ENCODE measurements at regions not wholly inside any gene's neighbourhood (a gene's known extent, or its start where the extent isn't known, plus 50 kb on each side); places are given as distances from the start of the nearest gene placed in this dataset.

- Histone ChIP-seq H3K27ac (ENCODE audit: low read length) (no peak overlapping the region), H2AFZ (ENCODE audit: low read depth, low read length) (no peak overlapping the region), H3K4me2 (ENCODE audit: insufficient read depth, low read length) (no peak overlapping the region), H3K27me3 (ENCODE audit: insufficient read depth, low read length, poor library complexity) (peaks cover 4% of the 10 kb centered on the region), H3K4me1 (ENCODE audit: insufficient read depth, low read length) (no peaks in the 10 kb centered on the region), H3K9me3 (ENCODE audit: insufficient read depth, low read length, severe bottlenecking) (peaks cover 4% of the 10 kb centered on the region), H3K36me3 (ENCODE audit: insufficient read depth, low read length) (no peaks in the 10 kb centered on the region), H4K20me1 (ENCODE audit: insufficient read depth, low read length) (no peaks in the 10 kb centered on the region), H3K4me3 (ENCODE audit: low read depth in 1 of 2, low read length in 2 of 2) (no peak overlapping the region), H3K9ac (ENCODE audit: low read depth, low read length) (no peak overlapping the region), H3K79me2 (ENCODE audit: insufficient read depth, low read length) (no peaks in the 10 kb centered on the region)
- no peak for TF ChIP-seq CTCF (IDR thresholded peaks at IDR 0.05; ENCODE audit: borderline replicate concordance, extremely low read depth, low read length, poor library complexity, severe bottlenecking)
- no peak for TF ChIP-seq EZH2 (IDR thresholded peaks at IDR 0.05; ENCODE audit: borderline replicate concordance, low read depth, low read length, severe bottlenecking)
- ATAC-seq (ENCODE audit: insufficient read depth, low read depth), result no peak
- no peak for DNase-seq
Observed at GRCh38 chr11:69402251-69402887, 79.1 kb upstream of the LINC01488 start.

- no peaks in the 10 kb centered on the region for H3K4me1 ChIP-seq (ENCODE audit: insufficient read depth, low read length)
- DNase-seq (no peak), ATAC-seq (ENCODE audit: insufficient read depth, low read depth) (no peak)
- H2AFZ ChIP-seq (ENCODE audit: low read depth, low read length), result no peak overlapping the region
- no peak overlapping the region for H3K9ac ChIP-seq (ENCODE audit: low read depth, low read length)
- no peaks in the 10 kb centered on the region for H3K79me2 ChIP-seq (ENCODE audit: insufficient read depth, low read length)
- TF ChIP-seq EZH2 (IDR thresholded peaks at IDR 0.05; ENCODE audit: borderline replicate concordance, low read depth, low read length, severe bottlenecking), result no peak
- TF ChIP-seq CTCF (IDR thresholded peaks at IDR 0.05; ENCODE audit: borderline replicate concordance, extremely low read depth, low read length, poor library complexity, severe bottlenecking), result no peak
- H3K36me3 ChIP-seq (ENCODE audit: insufficient read depth, low read length), result no peaks in the 10 kb centered on the region
- H3K27me3 ChIP-seq (ENCODE audit: insufficient read depth, low read length, poor library complexity), result peaks cover 8% of the 10 kb centered on the region
- no peak overlapping the region for H3K27ac ChIP-seq (ENCODE audit: low read length)
- no peaks in the 10 kb centered on the region for H4K20me1 ChIP-seq (ENCODE audit: insufficient read depth, low read length)
- no peak overlapping the region for H3K4me3 ChIP-seq (ENCODE audit: low read depth in 1 of 2, low read length in 2 of 2)
- no peak overlapping the region for H3K4me2 ChIP-seq (ENCODE audit: insufficient read depth, low read length)
- peaks cover 4% of the 10 kb centered on the region for H3K9me3 ChIP-seq (ENCODE audit: insufficient read depth, low read length, severe bottlenecking)
Observed at GRCh38 chr11:69403556-69404215, 77.8 kb upstream of the LINC01488 start.

DNA sequence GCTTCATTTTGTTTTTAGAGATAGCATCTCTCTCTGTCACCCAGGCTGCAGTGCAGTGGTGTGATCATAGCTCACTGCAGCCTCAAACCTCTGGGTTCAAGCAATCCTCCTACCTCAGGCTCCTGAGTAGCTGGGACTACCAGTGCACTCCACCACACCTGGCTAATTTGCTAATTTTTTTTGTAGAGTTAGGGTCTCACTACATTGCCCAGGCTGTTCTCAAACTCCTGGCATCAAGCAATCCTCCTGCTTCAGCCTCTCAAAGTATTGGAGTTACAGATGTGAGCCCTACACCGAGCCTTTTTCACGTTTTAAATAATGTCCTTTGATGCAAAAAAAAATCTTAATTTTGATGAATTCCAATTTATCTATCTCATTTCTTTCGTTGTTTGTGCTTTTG, 75.4 kb upstream of the LINC01488 start:
- Histone ChIP-seq H3K79me2 (ENCODE audit: insufficient read depth, low read length) (no peaks in the 10 kb centered on the region), H3K4me2 (ENCODE audit: insufficient read depth, low read length) (no peak overlapping the region), H3K27ac (ENCODE audit: low read length) (no peak overlapping the region), H2AFZ (ENCODE audit: low read depth, low read length) (no peak overlapping the region), H3K4me3 (ENCODE audit: low read depth in 1 of 2, low read length in 2 of 2) (no peak overlapping the region), H4K20me1 (ENCODE audit: insufficient read depth, low read length) (no peaks in the 10 kb centered on the region), H3K27me3 (ENCODE audit: insufficient read depth, low read length, poor library complexity) (peaks cover 8% of the 10 kb centered on the region), H3K4me1 (ENCODE audit: insufficient read depth, low read length) (no peaks in the 10 kb centered on the region), H3K9ac (ENCODE audit: low read depth, low read length) (no peak overlapping the region), H3K36me3 (ENCODE audit: insufficient read depth, low read length) (no peaks in the 10 kb centered on the region), H3K9me3 (ENCODE audit: insufficient read depth, low read length, severe bottlenecking) (peaks cover 4% of the 10 kb centered on the region)
- TF ChIP-seq CTCF (IDR thresholded peaks at IDR 0.05; ENCODE audit: borderline replicate concordance, extremely low read depth, low read length, poor library complexity, severe bottlenecking) (no peak), EZH2 (IDR thresholded peaks at IDR 0.05; ENCODE audit: borderline replicate concordance, low read depth, low read length, severe bottlenecking) (no peak)
- no peak for DNase-seq
- no peak for ATAC-seq (ENCODE audit: insufficient read depth, low read depth)
